HFF-Myc (cell line): ENCODE measurements at regions not wholly inside any gene's neighbourhood (a gene's known extent, or its start where the extent isn't known, plus 50 kb on each side); places are given as distances from the start of the nearest gene placed in this dataset.

Experiments
- DNase-seq: peaks from one replicate; pipeline ENCODE4 v3.0.0-alpha.2; 2011; ENCODE audit warnings: low read depth; ENCODE audit errors: extremely low read depth
- H3K4me3 ChIP-seq: replicated peaks from 2 replicates; pipeline ENCODE4 v1.5.1; 2011; ENCODE audit warnings: low read depth, mild to moderate bottlenecking, control low read depth, low read length
- TF ChIP-seq, protein P1 (sequence below): IDR thresholded peaks from 2 replicates; pipeline ENCODE4 v1.5.1; 2012; ENCODE audit warnings: mild to moderate bottlenecking, low read depth, low read length, control low read depth; ENCODE audit errors: missing control alignments

DNA sequence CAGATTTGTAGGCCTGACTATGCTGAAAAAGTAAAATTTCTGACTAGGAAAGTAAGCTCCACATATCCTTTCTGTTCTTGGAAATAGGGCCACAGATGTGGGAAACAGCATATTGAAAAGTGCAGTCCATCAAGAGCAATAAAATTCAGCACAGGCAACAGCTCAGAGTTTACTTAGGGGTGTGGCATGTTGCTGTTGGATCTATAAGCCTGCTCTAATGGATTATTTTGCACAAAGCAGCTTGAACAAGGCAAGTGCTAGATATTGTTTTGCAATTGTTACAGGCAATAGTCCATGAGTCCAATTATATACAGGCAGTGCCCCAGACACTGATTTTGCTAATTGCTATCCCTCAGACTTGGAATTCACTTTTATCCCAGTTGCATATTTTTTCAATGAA lies 289.8 kb upstream of the SNX7 start:
- TF ChIP-seq, protein P1, sequence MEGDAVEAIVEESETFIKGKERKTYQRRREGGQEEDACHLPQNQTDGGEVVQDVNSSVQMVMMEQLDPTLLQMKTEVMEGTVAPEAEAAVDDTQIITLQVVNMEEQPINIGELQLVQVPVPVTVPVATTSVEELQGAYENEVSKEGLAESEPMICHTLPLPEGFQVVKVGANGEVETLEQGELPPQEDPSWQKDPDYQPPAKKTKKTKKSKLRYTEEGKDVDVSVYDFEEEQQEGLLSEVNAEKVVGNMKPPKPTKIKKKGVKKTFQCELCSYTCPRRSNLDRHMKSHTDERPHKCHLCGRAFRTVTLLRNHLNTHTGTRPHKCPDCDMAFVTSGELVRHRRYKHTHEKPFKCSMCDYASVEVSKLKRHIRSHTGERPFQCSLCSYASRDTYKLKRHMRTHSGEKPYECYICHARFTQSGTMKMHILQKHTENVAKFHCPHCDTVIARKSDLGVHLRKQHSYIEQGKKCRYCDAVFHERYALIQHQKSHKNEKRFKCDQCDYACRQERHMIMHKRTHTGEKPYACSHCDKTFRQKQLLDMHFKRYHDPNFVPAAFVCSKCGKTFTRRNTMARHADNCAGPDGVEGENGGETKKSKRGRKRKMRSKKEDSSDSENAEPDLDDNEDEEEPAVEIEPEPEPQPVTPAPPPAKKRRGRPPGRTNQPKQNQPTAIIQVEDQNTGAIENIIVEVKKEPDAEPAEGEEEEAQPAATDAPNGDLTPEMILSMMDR = no peak
- DNase-seq = no peak
- no peak overlapping the region for H3K4me3 ChIP-seq

DNA sequence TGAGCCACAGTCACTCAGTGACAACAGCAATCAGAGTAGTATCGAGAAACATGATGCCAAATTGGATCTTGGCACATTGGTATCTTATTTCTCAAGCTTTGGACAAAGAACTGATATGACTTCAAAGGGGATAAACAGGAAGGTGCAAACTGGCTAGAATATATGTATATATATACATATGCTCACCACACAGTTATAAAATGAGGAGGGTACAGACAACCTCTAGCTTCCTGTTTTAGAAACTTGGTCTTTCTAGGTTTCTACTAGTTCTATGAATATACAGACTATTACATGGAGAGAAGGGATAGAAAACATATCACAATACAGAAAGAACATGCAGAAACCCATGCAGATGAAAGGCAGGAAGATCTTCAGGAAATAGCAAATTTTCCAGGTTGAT lies 292.1 kb upstream of the SNX7 start:
- H3K4me3 ChIP-seq = no peak overlapping the region
- DNase-seq = no peak
- TF ChIP-seq, protein P1 = no peak

DNA sequence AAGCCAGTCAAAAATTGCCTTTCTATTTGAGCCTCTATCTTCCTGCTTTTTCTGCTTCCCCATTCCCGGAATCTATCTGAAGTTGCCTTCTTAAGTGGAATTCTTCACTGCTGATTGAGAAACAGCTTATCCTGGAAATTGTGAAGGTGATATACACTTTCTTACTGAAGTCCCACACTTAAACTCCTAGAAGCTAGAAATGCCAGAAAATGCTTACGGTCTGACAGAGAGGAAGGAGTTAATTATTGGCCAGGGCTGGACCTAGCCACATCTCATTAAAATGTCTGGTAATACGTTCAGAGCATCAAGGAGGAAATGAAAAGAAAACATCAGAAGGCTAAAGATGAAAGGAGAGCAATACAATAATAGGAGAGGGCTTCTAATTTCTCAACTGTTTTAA lies 292.5 kb upstream of the SNX7 start:
- H3K4me3 ChIP-seq = no peak overlapping the region
- TF ChIP-seq, protein P1 = no peak
- DNase-seq = no peak

DNA sequence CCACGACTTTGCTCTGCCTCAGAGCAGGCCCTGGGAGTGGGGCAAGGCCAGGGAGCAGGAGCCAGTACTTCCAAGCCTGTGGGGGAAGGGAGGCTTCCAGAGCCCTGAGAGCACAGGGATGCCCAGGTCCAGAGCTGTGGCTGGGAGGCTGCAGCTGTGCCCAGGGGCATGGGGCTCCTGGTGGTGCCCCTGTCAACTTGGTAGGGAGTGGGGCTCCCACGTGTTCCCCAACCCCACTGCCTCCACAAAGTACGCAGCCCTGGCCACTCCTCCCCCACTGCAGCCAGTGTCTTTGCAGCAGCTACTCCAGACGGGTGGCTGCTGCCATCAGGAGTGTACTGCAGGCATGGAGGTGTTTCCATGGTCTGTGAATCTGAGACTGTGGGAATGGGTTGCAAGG lies 294.1 kb upstream of the SNX7 start:
- no peak overlapping the region for H3K4me3 ChIP-seq
- no peak for DNase-seq
- TF ChIP-seq, protein P1 = no peak

DNA sequence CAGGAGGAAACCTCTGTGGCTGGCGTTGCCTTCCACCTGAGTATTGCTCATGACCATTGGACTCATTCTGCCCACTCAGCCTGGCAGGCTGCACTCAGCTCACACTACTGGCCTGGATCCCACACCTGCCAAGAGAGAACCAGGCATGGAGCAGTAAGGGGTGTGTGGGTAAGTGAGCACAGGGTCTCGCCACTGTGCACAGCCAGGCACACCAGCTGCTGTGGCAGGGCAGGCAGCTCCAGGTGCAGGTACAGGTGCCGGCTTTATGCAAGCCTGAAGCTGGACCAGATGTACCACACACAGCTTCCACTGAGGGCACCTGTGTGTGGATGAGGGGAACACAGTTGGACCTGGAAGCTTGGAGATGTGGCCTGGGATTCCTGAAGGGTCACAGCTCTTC lies 295.2 kb upstream of the SNX7 start:
- H3K4me3 ChIP-seq = no peak overlapping the region
- TF ChIP-seq, protein P1 = no peak
- DNase-seq = no peak

DNA sequence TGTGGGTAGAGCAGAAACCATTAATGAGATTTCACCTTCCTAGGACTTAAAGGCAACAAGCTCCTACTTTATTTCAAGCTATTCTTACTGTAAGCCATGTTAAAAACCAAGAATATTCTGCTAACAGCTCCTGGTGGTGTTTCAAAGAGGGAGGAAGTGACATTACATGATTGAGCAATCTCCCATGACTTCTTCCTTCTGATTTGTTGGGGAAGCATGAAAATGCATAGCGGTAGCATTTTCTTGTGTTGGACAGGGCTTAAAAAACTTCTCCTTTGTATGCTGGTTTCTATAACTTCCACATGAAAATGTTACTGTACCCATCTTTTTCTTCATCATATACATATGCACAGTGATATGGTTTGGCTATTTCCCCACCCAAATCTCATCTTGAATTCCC lies 297.0 kb upstream of the SNX7 start:
- no peak overlapping the region for H3K4me3 ChIP-seq
- no peak for DNase-seq
- TF ChIP-seq, protein P1 = no peak

DNA sequence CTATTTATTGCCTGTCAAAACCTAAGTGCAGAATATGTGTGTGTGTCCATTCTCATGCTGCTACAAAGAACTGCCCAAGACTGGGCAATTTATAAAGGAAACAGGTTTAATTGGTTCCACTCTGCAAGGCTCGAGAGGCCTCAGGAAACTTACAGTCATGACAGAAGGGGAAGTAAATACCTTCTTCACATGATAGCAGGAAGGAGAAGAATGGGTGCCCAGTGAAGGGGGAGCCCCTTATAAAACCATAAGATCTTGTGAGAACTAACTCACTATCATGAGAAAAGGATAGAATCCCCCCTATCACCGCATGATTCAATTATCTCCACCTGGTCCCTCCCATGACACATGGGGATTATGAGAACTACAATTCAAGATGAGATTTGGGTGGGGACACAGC lies 300.7 kb upstream of the SNX7 start:
- H3K4me3 ChIP-seq = no peak overlapping the region
- no peak for DNase-seq
- TF ChIP-seq, protein P1 = no peak
